D721Med (cell line): ENCODE measurements at regions not wholly inside any gene's neighbourhood (a gene's known extent, or its start where the extent isn't known, plus 50 kb on each side); places are given as distances from the start of the nearest gene placed in this dataset.

Experiments
- DNase-seq: peaks from one replicate; pipeline ENCODE4 v3.0.0; 2011; ENCODE audit warnings: low spot score; ENCODE audit not compliant: insufficient read length
- FAIRE-seq: peaks from 2 replicates; lab custom pipeline; 2011; peaks lifted over from hg19 to GRCh38; lab: Jason Lieb, UNC
- CTCF ChIP-seq: IDR thresholded peaks from 2 replicates; pipeline ENCODE4 v1.5.1; 2012; ENCODE audit warnings: mild to moderate bottlenecking, control low read depth; ENCODE audit not compliant: insufficient read depth; ENCODE audit errors: missing control alignments

GRCh38 chr6:105997482-105997881, 88.7 kb upstream of the PRDM1 start:
- FAIRE-seq, result no peak
- TF ChIP-seq CTCF, result no peak
- no peak for DNase-seq

- DNase-seq (no peak), FAIRE-seq (no peak)
- no peak for TF ChIP-seq CTCF
Observed at GRCh38 chr6:105995391-105995865, 90.7 kb upstream of the PRDM1 start.

GRCh38 chr6:105994591-105995390, 91.3 kb upstream of the PRDM1 start:
- no peak for TF ChIP-seq CTCF
- FAIRE-seq (no peak), DNase-seq (no peak)

- DNase-seq (no peak), FAIRE-seq (no peak)
- no peak for TF ChIP-seq CTCF
Observed at GRCh38 chr6:105994118-105994590, 92.0 kb upstream of the PRDM1 start.

GRCh38 chr6:105993341-105994117, 92.6 kb upstream of the PRDM1 start:
- no peak for FAIRE-seq
- no peak for DNase-seq
- no peak for TF ChIP-seq CTCF

- TF ChIP-seq CTCF, result no peak
- DNase-seq (peak; percentile 49), FAIRE-seq (no peak)
Observed at GRCh38 chr6:105992315-105992961, 93.7 kb upstream of the PRDM1 start.
